GM23338 (cell line): ENCODE measurements at regions not wholly inside any gene's neighbourhood (a gene's known extent, or its start where the extent isn't known, plus 50 kb on each side); places are given as distances from the start of the nearest gene placed in this dataset.

ENCODE experiments used
- ATAC-seq: fragments of 200-7000 bp; cut with Tn5 transposase; 3 replicates; pipeline ENCODE4 v1.9.1; 2020
- DNase-seq: peaks from one replicate; pipeline ENCODE4 v3.0.0-alpha.2; 2015; ENCODE audit warnings: low spot score
- H2AFZ ChIP-seq: fragments of 200-600 bp; sonication (generic); 2 replicates; pipeline ENCODE4 v1.8.0; 2016; ENCODE audit warnings: antibody characterized with exemption, mild to moderate bottlenecking, moderate library complexity
- H3F3A ChIP-seq: fragments of 200-600 bp; sonication (generic); replicated peaks from 2 replicates; pipeline ENCODE4 v1.8.0; 2017; ENCODE audit warnings: antibody characterized with exemption, mixed run types, low read depth
- H3K27ac ChIP-seq: fragments of 200-600 bp; sonication (generic); 2 replicates; pipeline ENCODE4 v1.6.1; 2016; ENCODE audit warnings: low read depth
- H3K27me3 ChIP-seq: fragments of 200-600 bp; sonication (generic); 2 replicates; pipeline ENCODE4 v1.8.0; 2016; ENCODE audit warnings: mild to moderate bottlenecking, mixed run types, moderate library complexity; ENCODE audit not compliant: insufficient read depth
- H3K36me3 ChIP-seq: fragments of 200-600 bp; sonication (generic); 2 replicates; pipeline ENCODE4 v1.8.0; 2016; ENCODE audit warnings: mild to moderate bottlenecking; ENCODE audit not compliant: insufficient read depth
- H3K4me1 ChIP-seq: fragments of 200-600 bp; sonication (generic); 2 replicates; pipeline ENCODE4 v1.8.0; 2016; ENCODE audit warnings: mild to moderate bottlenecking, moderate library complexity; ENCODE audit not compliant: insufficient read depth
- H3K4me2 ChIP-seq: fragments of 200-600 bp; sonication (generic); 2 replicates; pipeline ENCODE4 v1.7.1; 2017; ENCODE audit warnings: mixed run types
- H3K4me3 ChIP-seq: fragments of 200-600 bp; sonication (generic); 2 replicates; pipeline ENCODE4 v1.6.1; 2016; ENCODE audit warnings: mixed run types
- H3K79me2 ChIP-seq: fragments of 200-600 bp; sonication (generic); replicated peaks from 2 replicates; pipeline ENCODE4 v1.8.0; 2017; ENCODE audit warnings: mild to moderate bottlenecking; ENCODE audit not compliant: insufficient read depth
- H3K9me2 ChIP-seq: fragments of 200-600 bp; sonication (generic); 2 replicates; pipeline ENCODE4 v1.8.0; 2017; ENCODE audit not compliant: insufficient read depth
- H4K20me1 ChIP-seq: fragments of 200-600 bp; sonication (generic); replicated peaks from 2 replicates; pipeline ENCODE4 v1.8.0; 2017; ENCODE audit warnings: mild to moderate bottlenecking; ENCODE audit not compliant: insufficient read depth
- H3K27ac Mint-ChIP-seq: 2 replicates; pipeline ENCODE4 v1.8.0; 2020; ENCODE audit warnings: inconsistent platforms, mild to moderate bottlenecking, moderate library complexity, mixed read lengths
- H3K27me3 Mint-ChIP-seq: 3 replicates; pipeline ENCODE4 v1.8.0; 2022; ENCODE audit warnings: low read depth, mild to moderate bottlenecking, moderate library complexity, mixed read lengths, inconsistent platforms; ENCODE audit not compliant: insufficient read depth, poor library complexity
- H3K36me3 Mint-ChIP-seq: 3 replicates; pipeline ENCODE4 v1.8.0; 2021; ENCODE audit warnings: low read depth, mild to moderate bottlenecking, inconsistent platforms, moderate library complexity, mixed read lengths
- H3K4me1 Mint-ChIP-seq: 3 replicates; pipeline ENCODE4 v1.8.0; 2020; ENCODE audit warnings: mild to moderate bottlenecking, inconsistent platforms, mixed read lengths
- H3K4me3 Mint-ChIP-seq: 3 replicates; pipeline ENCODE4 v1.8.0; 2021; ENCODE audit warnings: moderate library complexity, mild to moderate bottlenecking, inconsistent platforms, mixed read lengths
- H3K9me3 Mint-ChIP-seq: 3 replicates; pipeline ENCODE4 v1.8.0; 2020; ENCODE audit warnings: moderate library complexity, mild to moderate bottlenecking, inconsistent platforms, mixed read lengths
- CREB1 ChIP-seq: fragments of 250-450 bp; sonication (Bioruptor Pico); IDR thresholded peaks from 2 replicates; pipeline ENCODE4 v1.5.0; 2020; ENCODE audit warnings: low read depth, mild to moderate bottlenecking, moderate library complexity
- CTCF ChIP-seq, 2 experiments: fragments of 200-600 bp in 1 of 2; sonication (generic) in 1 of 2; conservative IDR thresholded peaks; 2 replicates each; pipeline versions ENCODE4 v1.5.1 to v1.6.1; 2016 to 2017; ENCODE audit warnings: antibody characterized with exemption in 2 of 2, low read depth in 2 of 2, mild to moderate bottlenecking in 2 of 2, moderate library complexity in 1 of 2
- ETS1 ChIP-seq: IDR thresholded peaks from 2 replicates; pipeline ENCODE4 v1.6.1; 2016; ENCODE audit warnings: antibody characterized with exemption
- EZH2 ChIP-seq: fragments of 200-600 bp; sonication (generic); IDR thresholded peaks from one replicate; pipeline ENCODE4 v1.8.0; 2017; ENCODE audit warnings: antibody characterized with exemption, mild to moderate bottlenecking, low read depth; ENCODE audit not compliant: unreplicated experiment
- EZH2phosphoT487 ChIP-seq: fragments of 200-600 bp; sonication (generic); IDR thresholded peaks from one replicate; pipeline ENCODE4 v1.8.1; 2018; ENCODE audit warnings: antibody characterized with exemption; ENCODE audit not compliant: unreplicated experiment
- NANOG ChIP-seq: IDR thresholded peaks from 2 replicates; pipeline ENCODE4 v1.6.1; 2016; ENCODE audit warnings: antibody characterized with exemption, borderline replicate concordance
- REST ChIP-seq: IDR thresholded peaks from one replicate; pipeline ENCODE4 v1.6.1; 2018; ENCODE audit warnings: antibody characterized with exemption; ENCODE audit not compliant: unreplicated experiment
- STAT1 ChIP-seq: IDR thresholded peaks from one replicate; pipeline ENCODE4 v1.6.1; 2016; ENCODE audit warnings: antibody characterized with exemption; ENCODE audit not compliant: unreplicated experiment
- ZNF331 ChIP-seq: fragments of 250-450 bp; sonication (Bioruptor Pico); IDR thresholded peaks from 2 replicates; pipeline ENCODE4 v1.5.0; 2020; ENCODE audit warnings: low read depth, mild to moderate bottlenecking, moderate library complexity

- H3K4me1 Mint-ChIP-seq, result peaks cover 30% of the 10 kb centered on the region
- no peak for DNase-seq
- H3K4me2 ChIP-seq, result no peak overlapping the region
- H3F3A ChIP-seq, result no peaks in the 10 kb centered on the region
- peaks cover 24% of the 10 kb centered on the region for H3K4me1 ChIP-seq
- no peak overlapping the region for H2AFZ ChIP-seq
- no peaks in the 10 kb centered on the region for H4K20me1 ChIP-seq
- no peaks in the 10 kb centered on the region for H3K9me3 Mint-ChIP-seq
- no peak for ATAC-seq
- TF ChIP-seq ZNF331 (CRISPR knock-in tag), result no peak
- TF ChIP-seq CTCF (conservative IDR thresholded peaks at IDR 0.05; ENCODE audit: low read depth in 2 of 2), result no peak
- no peak for TF ChIP-seq NANOG
- TF ChIP-seq ETS1, result no peak
- TF ChIP-seq EZH2, result no peak
- no peak for TF ChIP-seq CREB1 (CRISPR knock-in tag)
- TF ChIP-seq REST, result no peak
- no peak for TF ChIP-seq EZH2phosphoT487
- no peaks in the 10 kb centered on the region for H3K79me2 ChIP-seq
- H3K27me3 ChIP-seq, result no peaks in the 10 kb centered on the region
- no peak overlapping the region for H3K27ac ChIP-seq
- no peaks in the 10 kb centered on the region for H3K27me3 Mint-ChIP-seq
- no peaks in the 10 kb centered on the region for H3K36me3 ChIP-seq
- no peaks in the 10 kb centered on the region for H3K9me2 ChIP-seq
- no peaks in the 10 kb centered on the region for H3K36me3 Mint-ChIP-seq
- no peak overlapping the region for H3K4me3 Mint-ChIP-seq
- no peak overlapping the region for H3K27ac Mint-ChIP-seq
- H3K4me3 ChIP-seq, result no peak overlapping the region
Observed at GRCh38 chr12:89950421-89950820, 241.8 kb upstream of the ATP2B1 start.

- H2AFZ ChIP-seq, result no peak overlapping the region
- H3K79me2 ChIP-seq, result no peaks in the 10 kb centered on the region
- no peaks in the 10 kb centered on the region for H3K27me3 ChIP-seq
- H3K27ac Mint-ChIP-seq, result no peak overlapping the region
- no peak overlapping the region for H3K27ac ChIP-seq
- H4K20me1 ChIP-seq, result no peaks in the 10 kb centered on the region
- H3K4me1 ChIP-seq, result peaks cover 24% of the 10 kb centered on the region
- no peak overlapping the region for H3K4me3 Mint-ChIP-seq
- ATAC-seq (no peak; the same call in 1 of the 3 replicates), DNase-seq (peak; percentile 34)
- H3K9me3 Mint-ChIP-seq, result no peaks in the 10 kb centered on the region
- no peaks in the 10 kb centered on the region for H3K9me2 ChIP-seq
- no peak overlapping the region for H3K4me3 ChIP-seq
- H3K36me3 ChIP-seq, result no peaks in the 10 kb centered on the region
- H3K36me3 Mint-ChIP-seq, result no peaks in the 10 kb centered on the region
- no peaks in the 10 kb centered on the region for H3F3A ChIP-seq
- peaks cover 30% of the 10 kb centered on the region for H3K4me1 Mint-ChIP-seq
- H3K27me3 Mint-ChIP-seq, result no peaks in the 10 kb centered on the region
- H3K4me2 ChIP-seq, result no peak overlapping the region
- no peak for TF ChIP-seq STAT1
- TF ChIP-seq ETS1, result no peak
- no peak for TF ChIP-seq REST
- 0 out of 4 replicates have a peak, but pooled peaks of 1 of the 2 experiments have one; percentile 3 for TF ChIP-seq CTCF (conservative IDR thresholded peaks at IDR 0.05; ENCODE audit: low read depth in 2 of 2)
Observed at GRCh38 chr12:89949457-89950195, 241.0 kb upstream of the ATP2B1 start.
